ENCODE measurements at regions not wholly inside any gene's neighbourhood (a gene's known extent, or its start where the extent isn't known, plus 50 kb on each side); places are given as distances from the start of the nearest gene placed in this dataset.

- TF ChIP-seq EZH2 (IDR thresholded peaks at IDR 0.05; ENCODE audit: insufficient read depth, low read length) (no peak), CTCF (IDR thresholded peaks at IDR 0.05; ENCODE audit: insufficient read depth, low read depth, low read length) (no peak)
Measured at GRCh38 chr6:8212720-8213434, 110.5 kb upstream of the EEF1E1 start.

All from astrocyte (in vitro differentiated cells and primary cell).